ENCODE measurements at regions not wholly inside any gene's neighbourhood (a gene's known extent, or its start where the extent isn't known, plus 50 kb on each side); places are given as distances from the start of the nearest gene placed in this dataset.

- TF ChIP-seq, protein P1, sequence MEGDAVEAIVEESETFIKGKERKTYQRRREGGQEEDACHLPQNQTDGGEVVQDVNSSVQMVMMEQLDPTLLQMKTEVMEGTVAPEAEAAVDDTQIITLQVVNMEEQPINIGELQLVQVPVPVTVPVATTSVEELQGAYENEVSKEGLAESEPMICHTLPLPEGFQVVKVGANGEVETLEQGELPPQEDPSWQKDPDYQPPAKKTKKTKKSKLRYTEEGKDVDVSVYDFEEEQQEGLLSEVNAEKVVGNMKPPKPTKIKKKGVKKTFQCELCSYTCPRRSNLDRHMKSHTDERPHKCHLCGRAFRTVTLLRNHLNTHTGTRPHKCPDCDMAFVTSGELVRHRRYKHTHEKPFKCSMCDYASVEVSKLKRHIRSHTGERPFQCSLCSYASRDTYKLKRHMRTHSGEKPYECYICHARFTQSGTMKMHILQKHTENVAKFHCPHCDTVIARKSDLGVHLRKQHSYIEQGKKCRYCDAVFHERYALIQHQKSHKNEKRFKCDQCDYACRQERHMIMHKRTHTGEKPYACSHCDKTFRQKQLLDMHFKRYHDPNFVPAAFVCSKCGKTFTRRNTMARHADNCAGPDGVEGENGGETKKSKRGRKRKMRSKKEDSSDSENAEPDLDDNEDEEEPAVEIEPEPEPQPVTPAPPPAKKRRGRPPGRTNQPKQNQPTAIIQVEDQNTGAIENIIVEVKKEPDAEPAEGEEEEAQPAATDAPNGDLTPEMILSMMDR (IDR thresholded peaks at IDR 0.05) = no peak
- no peak for TF ChIP-seq POLR2A (IDR thresholded peaks at IDR 0.05)
Observed at GRCh38 chr4:13849778-13850177, 222.3 kb upstream of the BOD1L1 start.

All from adrenal gland (tissue), 5 donors.